ENCODE measurements at regions not wholly inside any gene's neighbourhood (a gene's known extent, or its start where the extent isn't known, plus 50 kb on each side); places are given as distances from the start of the nearest gene placed in this dataset.

GRCh38 chr6:93822434-93823265, 403.3 kb upstream of the EPHA7 start:
- no peak for DNase-seq

DNA sequence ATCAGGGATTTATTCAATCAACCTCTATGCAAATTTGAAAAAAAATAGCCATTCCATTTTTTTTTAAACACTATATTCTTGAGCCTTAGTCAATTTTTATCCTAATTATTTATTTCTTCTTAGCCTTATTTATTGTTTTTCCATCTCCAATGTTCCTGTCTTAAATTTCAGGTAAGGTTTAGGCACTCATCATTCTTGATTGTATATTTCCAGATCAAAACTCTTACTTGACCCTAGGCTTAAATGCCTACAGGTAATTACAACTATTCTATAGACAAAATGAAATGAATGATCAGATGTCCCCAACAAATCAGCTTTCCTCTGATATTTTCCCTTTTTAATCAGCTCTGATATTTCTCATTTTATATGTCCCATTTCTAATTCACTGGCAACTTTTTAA, 402.6 kb upstream of the EPHA7 start:
- DNase-seq = no peak

- DNase-seq = no peak
Observed at GRCh38 chr6:93820465-93821082, 401.2 kb upstream of the EPHA7 start.

DNA sequence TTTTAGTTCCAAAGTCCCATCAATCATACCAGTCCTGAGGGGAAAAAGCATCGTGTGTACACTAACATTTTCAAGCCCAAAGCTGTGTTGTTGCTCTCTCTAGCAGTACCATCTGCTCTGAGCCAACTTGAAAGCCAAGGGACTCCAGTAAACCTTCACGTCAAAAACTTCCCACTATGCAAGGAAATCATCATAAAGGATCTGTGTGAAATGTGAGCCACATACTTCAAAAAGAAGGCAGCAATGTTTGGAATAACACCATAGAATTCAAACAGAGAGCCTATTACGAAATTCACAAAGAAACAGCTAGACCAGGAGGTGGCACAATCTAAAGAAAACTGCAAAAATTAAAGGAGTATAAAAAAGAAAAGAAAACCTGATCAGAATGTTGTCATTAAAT, 399.8 kb upstream of the EPHA7 start:
- no peak for DNase-seq

- no peak for DNase-seq
Observed at GRCh38 chr6:93817937-93818336, 398.6 kb upstream of the EPHA7 start.

GRCh38 chr6:93806409-93807270, 387.3 kb upstream of the EPHA7 start:
- no peak for DNase-seq

DNA sequence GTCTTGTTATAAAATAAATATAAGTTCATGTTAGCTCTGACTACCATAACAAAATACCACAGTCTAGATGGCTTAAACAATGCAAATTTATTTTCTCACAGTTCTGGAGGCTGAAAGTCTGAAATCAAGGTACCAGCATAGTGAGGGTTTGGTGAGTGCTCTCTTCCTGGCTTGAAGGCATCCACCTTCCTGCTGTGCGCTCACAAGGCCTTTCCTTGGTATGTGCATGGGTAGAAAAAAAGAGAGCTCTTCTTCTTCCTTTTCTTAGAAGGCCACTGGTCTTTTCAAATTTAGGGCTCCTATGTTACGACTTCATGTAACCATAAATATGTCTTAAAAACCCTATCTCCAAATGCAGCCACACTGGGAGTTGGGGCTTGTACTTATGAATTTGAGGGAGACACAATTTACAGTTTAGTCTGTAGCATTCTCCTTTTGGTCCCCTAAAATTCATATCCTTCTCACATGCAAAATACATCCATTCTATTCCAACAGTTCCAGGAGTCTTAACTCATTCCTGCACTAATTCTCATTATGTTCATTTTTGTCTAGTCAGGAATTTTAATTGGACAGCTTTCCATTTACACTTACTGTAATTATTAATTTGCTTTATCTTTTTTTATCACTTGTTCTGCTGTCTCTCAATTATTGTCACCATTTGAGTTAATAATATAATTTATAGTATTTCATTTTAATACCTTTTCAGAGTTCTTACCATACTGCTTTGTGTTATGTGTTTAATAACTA, 381.9 kb upstream of the EPHA7 start:
- no peak for DNase-seq

GRCh38 chr6:93799226-93799625, 379.9 kb upstream of the EPHA7 start:
- no peak for DNase-seq

DNA sequence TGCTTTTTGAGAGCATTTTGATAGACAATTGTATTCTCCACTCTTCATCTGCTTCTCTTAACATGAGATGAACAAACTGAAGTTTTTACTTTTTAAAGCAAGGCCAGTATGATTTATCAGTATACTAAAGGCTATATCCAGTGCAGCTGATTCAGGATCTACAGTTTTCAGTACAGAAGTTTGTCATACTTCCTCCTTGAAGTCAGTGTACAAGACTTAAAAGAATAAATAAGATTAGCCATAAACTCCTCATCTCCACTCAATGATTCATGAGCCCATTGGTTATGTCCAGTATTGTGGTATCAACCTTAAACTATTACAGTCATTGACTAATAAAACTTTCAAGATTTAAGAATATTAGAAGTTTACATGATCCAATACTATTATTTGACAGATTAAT, 374.8 kb upstream of the EPHA7 start:
- DNase-seq = no peak

DNA sequence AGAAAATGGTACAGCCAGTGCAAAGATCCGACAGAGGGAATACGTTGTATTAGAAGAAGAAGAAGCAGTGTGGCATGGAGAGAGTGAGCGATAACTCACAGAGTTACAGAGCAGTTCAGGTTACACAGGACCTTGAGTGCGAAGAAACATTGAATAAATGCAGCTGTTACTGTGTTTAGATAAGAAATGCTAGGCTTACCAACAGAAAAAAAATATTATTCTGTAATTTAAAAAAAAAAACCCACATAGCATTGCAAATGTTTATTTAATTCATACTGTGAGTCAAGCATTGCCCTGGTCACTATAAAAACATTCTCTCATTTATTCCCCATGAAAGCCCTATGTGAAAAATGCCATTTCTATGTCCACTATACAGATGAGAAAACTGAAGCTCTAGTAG, 373.4 kb upstream of the EPHA7 start:
- no peak for DNase-seq

DNA sequence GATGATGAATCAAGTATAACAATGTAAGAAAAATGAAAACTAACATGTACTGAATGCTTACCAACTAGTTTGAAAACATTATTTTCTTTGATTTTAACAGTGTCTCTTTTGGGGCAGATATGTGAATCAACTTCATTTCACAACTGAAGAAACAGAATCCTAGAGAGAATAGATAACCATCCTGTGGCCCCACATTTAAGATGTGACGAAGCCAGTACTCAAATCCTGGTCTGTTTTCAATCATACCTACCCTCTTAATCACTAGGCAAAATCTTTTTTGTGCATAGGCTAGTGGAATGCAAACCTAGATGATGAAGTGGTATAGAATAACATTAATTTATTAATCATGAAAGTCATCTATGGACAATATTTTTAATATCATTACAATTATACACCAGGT, 371.6 kb upstream of the EPHA7 start:
- no peak for DNase-seq

DNA sequence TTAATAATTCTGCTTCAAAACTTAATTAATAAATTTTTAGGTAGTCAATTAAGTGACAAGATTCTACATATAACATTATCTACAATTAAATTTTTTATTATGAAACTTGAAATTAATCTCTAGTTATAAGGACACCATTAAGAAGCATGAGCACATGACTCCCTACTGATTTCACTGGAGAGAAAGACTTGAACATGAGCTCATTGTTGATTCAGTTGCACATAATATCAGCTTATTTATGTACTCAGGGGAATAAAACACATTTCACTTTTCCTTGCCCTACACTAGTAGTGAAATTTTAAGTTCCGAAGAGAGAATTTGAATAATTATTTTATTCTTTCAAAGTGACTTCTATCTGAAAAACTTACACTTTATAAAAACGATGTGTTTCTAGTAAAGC, 370.2 kb upstream of the EPHA7 start:
- DNase-seq = no peak

DNA sequence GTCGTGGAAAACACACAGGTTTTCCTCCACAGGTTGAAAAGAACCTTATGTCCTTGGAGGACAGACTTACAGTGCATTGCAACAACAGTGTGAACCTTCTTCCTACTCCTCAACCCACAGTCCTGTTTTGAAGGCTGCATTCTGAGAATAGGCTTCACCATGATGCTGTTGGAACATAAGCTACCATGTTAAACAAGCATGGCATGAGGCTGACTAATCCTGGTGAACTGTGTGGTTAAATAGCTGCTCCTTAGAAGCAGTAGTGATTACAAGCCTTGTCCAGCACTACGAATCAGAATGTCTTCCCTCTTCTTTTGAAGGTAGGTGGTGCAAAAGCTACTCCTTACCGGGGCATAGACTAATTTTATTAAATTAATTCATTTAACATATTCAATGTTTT, 368.5 kb upstream of the EPHA7 start:
- no peak for DNase-seq

DNA sequence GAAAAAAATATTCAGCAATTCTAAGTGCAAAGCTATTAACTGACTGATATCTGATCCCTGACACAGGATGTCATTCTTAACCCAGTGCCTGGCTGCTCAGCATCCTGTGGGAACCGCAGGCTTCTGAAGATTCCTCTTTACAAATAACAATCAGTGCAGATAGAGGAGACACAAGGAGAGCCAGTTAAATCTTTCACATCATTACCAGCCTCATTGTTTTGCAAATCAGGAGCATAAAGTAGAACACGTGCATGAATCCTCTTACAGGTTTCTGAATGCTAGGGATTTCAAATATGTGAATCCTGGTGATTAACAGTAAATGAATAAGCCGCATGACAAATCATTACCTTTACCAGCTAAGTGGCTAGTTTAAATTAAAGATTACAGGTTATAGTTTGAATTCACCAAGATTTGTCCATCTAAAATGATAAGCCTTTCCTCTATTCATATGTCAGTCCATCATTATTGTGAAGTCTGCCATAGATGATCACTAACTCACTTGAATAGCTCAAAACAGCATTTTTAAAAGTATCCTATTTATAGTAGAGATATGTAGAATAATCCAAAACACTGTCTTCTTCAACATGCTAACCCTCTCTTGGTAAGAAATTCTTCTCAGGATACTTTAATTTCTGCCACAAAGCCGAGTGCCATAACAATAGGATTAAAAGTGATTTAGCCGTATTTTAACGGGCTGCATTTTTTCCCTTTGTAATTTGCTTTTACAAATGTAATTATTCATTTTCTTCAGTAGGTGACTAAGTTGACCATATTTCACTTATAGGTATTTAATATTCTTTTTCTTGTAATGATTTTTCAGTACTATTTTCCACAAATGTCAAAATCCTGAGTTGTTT, 367.3 kb upstream of the EPHA7 start:
- DNase-seq = no peak

GRCh38 chr6:93785694-93786030, 366.3 kb upstream of the EPHA7 start:
- no peak for DNase-seq

GRCh38 chr6:93784794-93785693, 365.7 kb upstream of the EPHA7 start:
- DNase-seq = no peak

DNA sequence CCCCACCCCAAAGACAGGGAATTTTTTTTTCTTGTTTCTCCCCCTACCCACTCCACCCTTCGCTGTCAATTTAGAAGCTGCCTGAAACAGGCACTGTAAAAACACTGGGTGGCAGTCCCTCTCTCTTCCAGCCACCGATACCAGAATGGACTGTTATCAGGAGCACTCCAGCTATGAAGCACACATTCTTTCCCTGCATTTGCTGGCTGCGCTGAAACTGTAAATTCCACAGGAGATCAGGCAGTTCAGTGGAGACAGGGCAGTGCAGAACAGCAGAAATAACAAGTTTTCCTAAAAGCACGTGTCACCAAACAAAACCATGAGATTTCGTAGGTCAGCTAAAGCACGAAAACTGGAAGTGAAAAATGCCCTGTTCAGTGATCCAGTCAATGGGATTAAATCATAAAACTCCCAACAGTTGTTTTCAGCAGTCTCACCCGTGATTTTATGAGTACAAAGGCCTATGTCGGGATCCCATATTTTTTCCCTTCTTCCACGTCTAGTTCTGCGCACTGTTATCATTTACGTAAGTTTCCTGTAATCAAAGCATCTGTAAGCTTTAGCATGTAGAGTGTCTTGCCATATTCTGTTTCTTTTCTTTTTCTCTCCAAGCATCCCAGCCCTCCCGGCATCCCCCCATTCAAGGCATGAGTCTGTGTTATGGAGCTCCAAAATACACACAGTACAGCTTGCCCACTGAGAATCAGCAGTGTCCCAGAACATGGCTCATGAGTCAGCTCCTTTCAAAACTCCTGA, 359.9 kb upstream of the EPHA7 start:
- no peak for DNase-seq

DNA sequence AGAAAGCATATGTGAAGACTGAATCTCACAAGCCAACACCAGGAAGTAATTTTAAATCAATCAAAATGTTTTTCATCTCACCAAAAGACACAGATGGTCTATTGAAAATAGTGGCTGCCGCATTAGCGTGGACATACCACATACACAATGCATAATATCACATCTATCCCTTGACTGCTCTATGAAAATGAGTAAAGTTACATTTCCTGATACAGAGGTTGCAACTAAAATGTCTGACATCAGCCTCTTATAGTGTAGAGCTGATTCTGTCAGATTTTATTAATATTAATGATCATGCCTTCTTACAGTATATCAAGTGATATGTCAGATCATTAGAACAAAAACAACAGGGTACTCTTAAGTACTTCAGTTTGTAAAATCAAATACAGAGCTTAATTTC, 339.8 kb upstream of the EPHA7 start:
- no peak for DNase-seq

GRCh38 chr6:93751969-93752368, 332.6 kb upstream of the EPHA7 start:
- DNase-seq = no peak

- no peak for DNase-seq
Observed at GRCh38 chr6:93749930-93750329, 330.6 kb upstream of the EPHA7 start.
